HG02981 (cell line): ENCODE measurements at regions not wholly inside any gene's neighbourhood (a gene's known extent, or its start where the extent isn't known, plus 50 kb on each side); places are given as distances from the start of the nearest gene placed in this dataset.

Experiments used
- ATAC-seq: cut with Tn5 transposase; IDR thresholded peaks from one replicate; pipeline ENCODE4 v1.9.1; 2021; ENCODE audit warnings: mild to moderate bottlenecking, moderate library complexity; ENCODE audit not compliant: unreplicated experiment

DNA sequence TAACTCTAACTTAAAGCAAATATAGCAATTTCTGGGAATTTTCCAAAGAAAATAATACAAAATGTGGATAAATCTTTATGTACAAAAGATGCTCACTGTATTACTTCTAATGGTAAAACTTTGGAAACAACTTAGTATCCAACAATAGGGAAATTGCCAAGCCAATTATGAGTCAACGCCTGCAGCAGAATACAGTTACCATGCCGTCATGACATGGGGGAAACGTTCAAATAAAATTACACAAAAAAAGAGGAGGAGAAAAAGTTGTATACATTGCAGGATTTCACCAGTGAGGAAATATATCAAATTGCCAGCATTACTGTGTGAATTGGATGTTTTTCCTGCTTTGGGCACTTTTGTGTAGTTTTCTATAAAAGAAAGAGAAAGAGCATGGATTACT is 469.6 kb downstream of the SOX9 start:
- ATAC-seq = no peak

- no peak for ATAC-seq
These were observed 470.1 kb downstream of the SOX9 start for GRCh38 chr17:72590882-72591281.

DNA sequence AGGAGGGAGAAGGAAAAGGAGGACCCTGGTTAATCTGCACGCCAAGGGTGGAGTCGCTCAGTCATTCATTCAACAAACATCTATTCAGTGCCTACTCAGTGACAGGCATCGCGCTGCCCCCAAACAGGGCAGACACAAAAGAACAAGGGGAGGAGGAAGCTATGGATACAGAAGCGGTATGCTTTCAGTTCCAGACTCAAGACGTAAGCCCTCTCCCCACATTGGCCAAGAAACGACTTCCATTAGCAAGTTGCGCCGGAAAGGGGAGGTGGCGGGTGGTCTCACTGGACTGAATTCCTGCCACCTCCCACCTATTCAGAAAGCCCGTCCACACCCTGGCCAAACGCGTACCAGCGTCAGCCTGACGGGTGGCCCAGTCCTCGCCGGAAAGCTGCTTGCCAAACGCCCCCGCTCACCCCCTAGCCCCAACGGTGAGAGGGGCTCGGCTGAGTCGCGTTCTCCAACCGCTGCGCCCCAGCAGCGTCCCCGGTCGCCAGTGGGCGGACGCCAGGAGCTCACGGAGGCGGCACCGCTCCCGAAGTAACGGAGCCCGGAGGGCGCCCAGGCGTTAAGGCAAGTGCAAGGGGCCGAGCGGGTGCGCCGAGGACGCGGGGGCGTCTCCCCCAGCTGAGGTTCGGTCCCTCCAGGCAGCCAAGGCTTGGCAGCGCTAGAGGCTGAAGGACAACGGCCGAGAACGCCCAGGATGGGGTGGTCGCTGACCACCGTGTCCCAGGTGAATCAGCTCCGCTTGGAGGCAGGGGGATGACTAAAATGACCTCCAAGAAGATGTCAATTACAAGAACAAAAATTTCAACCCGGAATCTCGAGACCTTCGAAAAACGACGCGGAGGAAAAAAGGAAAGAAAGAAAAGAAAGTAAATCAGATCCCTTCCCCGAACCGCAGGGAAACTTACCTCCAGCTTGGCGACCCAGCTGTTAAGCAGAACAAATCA is 470.7 kb downstream of the SOX9 start:
- no peak for ATAC-seq

DNA sequence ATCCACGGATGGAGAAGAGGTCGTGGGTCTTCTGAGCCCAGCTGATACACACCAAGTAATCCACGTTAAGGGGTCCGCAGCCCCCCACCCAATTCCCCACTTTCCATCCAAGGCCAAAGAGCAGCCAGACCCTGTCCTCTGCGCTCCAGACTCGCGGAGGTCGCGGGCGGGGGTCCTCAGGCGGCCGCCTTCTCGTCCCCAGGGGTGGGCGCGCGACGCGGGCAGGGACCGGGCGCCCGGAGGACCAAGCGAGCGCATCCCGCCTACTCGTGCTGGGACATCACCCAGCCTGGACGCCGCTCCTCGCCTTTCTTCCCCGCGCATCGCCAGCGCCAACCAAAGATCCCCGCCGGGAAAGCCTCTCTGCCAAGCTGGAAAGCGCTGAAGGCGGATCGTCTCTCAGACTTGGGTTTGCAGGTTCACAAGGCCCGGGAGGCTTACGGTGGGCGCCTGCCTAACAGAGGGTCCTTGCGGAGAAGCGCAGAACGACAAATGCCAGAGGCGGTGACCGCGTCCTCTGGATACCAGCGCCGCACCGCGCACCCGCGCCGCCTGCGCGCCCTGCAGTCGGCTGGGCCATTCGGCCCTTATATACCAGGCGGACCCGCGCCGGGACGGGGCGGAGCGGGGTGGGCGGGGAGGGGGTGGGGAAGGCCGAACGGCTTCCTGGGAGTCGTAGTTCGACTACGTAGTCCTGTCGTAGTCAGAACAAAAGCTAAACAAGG is 471.6 kb downstream of the SOX9 start:
- ATAC-seq = peak; percentile 68

DNA sequence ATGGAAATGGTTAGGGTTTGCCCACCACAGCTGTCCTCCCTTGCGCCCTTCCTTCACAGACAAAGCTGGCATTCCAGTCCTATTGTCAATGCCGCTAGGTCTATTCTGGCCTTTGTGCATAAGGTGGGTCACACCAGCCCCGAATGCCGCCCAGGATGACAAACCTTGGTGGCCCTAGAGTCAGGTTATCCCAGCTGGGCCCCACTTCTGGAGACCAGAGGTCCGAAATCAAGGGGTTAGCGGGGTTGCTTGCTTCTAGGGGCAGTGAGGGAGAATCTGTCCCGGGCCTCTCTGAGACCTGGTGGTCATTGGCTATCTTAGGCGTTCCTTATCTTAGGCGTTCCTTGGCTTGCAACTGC is 472.1 kb downstream of the SOX9 start:
- ATAC-seq = peak; percentile 5

- no peak for ATAC-seq
These were observed 473.4 kb downstream of the SOX9 start for GRCh38 chr17:72594248-72594647.
